ENCODE measurements at regions not wholly inside any gene's neighbourhood (a gene's known extent, or its start where the extent isn't known, plus 50 kb on each side); places are given as distances from the start of the nearest gene placed in this dataset.

GRCh38 chr4:100970414-100970813, 376.9 kb downstream of the PPP3CA start:
- in situ Hi-C loops (cut with MboI; ENCODE audit: low pct_unique_long_range_greater_than_20kb, low sequenced_read_pairs) = no loop called here
- DNase-seq = no peak

- in situ Hi-C loops (cut with MboI; ENCODE audit: low pct_unique_long_range_greater_than_20kb, low sequenced_read_pairs) = no loop called here
- DNase-seq = no peak
Measured at GRCh38 chr4:100969925-100970324, 377.4 kb downstream of the PPP3CA start.

DNA sequence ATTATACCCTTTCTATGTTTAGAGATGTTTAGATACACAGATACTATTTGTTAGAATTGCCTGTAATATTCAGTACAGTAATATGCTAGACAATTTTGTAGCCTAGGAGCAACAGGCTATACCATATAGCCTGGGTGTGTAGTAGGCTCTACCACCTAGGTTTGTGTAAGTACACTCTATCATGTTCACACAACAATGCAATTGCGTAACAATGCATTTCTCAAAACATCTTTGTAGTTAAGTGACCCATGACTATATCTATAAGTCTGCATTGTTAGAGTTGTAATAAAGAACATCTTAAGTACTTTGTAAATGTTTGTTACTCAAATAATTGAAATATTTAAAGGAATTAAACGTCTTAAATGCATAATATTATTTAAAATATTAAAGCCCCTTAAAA, 379.3 kb downstream of the PPP3CA start:
- DNase-seq = no peak
- in situ Hi-C loops (cut with MboI; ENCODE audit: low pct_unique_long_range_greater_than_20kb, low sequenced_read_pairs) = no loop called here

DNA sequence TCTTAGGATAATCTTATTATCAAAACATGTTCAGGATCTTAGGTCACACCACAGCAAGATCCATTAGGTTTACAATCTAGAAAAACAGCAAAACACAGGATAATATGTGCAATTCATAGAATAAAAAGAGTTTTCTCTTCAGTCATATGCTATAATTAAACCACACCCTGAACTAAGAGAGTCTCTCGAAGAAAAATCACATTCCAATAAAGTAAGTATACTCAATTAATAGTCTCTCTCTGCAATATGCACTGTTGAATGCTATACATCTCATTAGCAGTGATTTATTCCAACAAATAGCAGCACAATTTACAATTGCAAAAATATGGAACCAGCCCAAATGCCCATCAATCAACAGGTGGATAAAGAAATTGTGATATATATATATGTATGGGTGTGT, 383.7 kb downstream of the PPP3CA start:
- DNase-seq = no peak
- in situ Hi-C loops (cut with MboI; ENCODE audit: low pct_unique_long_range_greater_than_20kb, low sequenced_read_pairs) = no loop called here

GRCh38 chr4:100962698-100963097, 384.6 kb downstream of the PPP3CA start:
- DNase-seq = no peak
- in situ Hi-C loops (cut with MboI; ENCODE audit: low pct_unique_long_range_greater_than_20kb, low sequenced_read_pairs) = no loop called here

DNA sequence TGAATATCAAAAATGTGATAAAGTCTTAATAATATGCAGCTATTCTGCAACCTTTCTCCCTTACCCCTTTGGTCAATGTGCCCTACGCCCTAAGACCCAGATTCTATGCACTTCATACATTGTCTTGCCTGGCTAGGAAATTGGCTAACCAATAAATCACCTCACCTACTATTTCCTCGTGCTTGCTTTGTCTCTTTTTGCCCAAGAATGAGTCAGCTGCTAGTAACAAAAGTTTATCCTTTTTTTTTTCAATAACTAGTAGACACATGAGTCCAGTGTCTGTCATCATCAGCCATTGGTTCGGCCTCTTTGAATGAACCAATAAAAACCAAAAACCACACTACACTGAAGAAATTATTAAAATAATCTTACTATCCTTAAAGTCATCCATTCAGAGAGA, 387.1 kb downstream of the PPP3CA start:
- DNase-seq = no peak
- in situ Hi-C loops (cut with MboI; ENCODE audit: low pct_unique_long_range_greater_than_20kb, low sequenced_read_pairs) = no loop called here

GRCh38 chr4:100954046-100954445, 393.3 kb downstream of the PPP3CA start:
- in situ Hi-C loops (cut with MboI; ENCODE audit: low pct_unique_long_range_greater_than_20kb, low sequenced_read_pairs) = no loop called here

GRCh38 chr4:100953616-100954015, 393.7 kb downstream of the PPP3CA start:
- in situ Hi-C loops (cut with MboI; ENCODE audit: low pct_unique_long_range_greater_than_20kb, low sequenced_read_pairs) = no loop called here
- no peak for DNase-seq

More at GRCh38 chr4:100954046-100954445, 393.3 kb downstream of the PPP3CA start:
- DNase-seq = no peak

DNA sequence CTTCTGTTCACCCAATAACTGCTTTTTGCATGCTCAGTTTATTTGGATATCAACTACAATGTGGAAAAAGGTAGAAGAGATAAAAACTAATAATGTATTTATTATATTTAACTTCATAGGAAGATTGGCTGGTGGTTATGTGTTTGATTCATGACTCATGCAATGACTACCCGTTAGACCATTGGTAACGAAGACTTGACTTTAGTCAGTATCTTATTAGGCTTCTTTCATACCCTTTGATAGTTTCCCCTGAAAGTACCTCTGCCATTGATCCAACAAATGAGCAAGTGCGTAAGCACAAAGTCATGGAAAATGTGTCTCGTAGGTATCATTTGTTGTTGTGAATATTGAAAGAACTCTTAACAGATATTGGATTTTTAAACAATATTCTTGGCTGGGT, 394.7 kb downstream of the PPP3CA start:
- no peak for DNase-seq
- in situ Hi-C loops (cut with MboI; ENCODE audit: low pct_unique_long_range_greater_than_20kb, low sequenced_read_pairs) = no loop called here

DNA sequence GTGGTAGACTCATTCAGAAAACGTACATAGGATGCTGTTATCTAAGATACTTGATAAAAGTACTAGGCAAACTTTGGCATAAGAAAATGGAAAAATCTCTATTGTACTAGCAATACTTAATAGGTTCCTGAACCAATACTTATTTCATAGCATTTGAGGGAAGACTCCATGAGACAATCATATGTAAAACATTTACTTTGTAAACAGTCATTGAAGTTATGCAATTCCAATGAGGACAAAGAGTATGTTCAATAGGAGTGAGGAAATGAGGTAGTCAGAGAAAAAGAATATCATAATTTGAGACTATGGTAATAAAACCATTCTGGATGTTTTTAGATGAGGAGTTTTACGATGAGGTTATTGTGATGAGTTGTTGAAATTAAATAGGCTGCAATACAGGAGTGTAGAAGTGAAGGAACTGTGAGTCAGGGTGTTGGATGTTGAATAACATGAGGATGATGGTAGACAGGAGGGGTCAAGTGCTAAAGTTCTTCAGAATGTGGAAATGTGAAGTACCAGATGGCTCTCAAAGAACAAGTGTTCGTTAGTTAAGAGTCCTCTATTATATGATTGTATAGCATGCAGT, 397.9 kb downstream of the PPP3CA start:
- in situ Hi-C loops (cut with MboI; ENCODE audit: low pct_unique_long_range_greater_than_20kb, low sequenced_read_pairs) = no loop called here
- DNase-seq = no peak

GRCh38 chr4:100948911-100949310, 398.4 kb downstream of the PPP3CA start:
- DNase-seq = no peak
- in situ Hi-C loops (cut with MboI; ENCODE audit: low pct_unique_long_range_greater_than_20kb, low sequenced_read_pairs) = no loop called here

DNA sequence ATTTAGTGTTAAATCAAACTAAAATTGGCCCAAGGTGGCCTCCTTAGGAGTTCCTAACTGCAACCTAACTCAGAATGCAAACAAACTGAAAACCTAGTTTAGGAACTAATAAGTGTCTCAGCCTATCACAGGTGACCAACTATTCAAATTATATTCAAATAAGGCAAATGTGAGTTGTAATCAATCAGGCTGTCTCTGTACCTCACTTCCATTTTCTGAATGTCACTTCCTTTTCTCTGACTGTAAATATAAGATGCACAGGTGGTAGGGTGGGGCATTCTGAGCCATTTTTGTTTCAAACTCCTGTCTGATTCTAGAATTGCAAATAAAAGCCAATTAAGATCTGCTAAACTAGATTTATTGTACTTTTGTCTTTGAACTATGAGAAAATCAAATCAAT, 401.5 kb downstream of the PPP3CA start:
- in situ Hi-C loops (cut with MboI; ENCODE audit: low pct_unique_long_range_greater_than_20kb, low sequenced_read_pairs) = no loop called here
- no peak for DNase-seq

- in situ Hi-C loops (cut with MboI; ENCODE audit: low pct_unique_long_range_greater_than_20kb, low sequenced_read_pairs) = no loop called here
- DNase-seq = no peak
Measured at GRCh38 chr4:100938698-100939097, 408.6 kb downstream of the PPP3CA start.

DNA sequence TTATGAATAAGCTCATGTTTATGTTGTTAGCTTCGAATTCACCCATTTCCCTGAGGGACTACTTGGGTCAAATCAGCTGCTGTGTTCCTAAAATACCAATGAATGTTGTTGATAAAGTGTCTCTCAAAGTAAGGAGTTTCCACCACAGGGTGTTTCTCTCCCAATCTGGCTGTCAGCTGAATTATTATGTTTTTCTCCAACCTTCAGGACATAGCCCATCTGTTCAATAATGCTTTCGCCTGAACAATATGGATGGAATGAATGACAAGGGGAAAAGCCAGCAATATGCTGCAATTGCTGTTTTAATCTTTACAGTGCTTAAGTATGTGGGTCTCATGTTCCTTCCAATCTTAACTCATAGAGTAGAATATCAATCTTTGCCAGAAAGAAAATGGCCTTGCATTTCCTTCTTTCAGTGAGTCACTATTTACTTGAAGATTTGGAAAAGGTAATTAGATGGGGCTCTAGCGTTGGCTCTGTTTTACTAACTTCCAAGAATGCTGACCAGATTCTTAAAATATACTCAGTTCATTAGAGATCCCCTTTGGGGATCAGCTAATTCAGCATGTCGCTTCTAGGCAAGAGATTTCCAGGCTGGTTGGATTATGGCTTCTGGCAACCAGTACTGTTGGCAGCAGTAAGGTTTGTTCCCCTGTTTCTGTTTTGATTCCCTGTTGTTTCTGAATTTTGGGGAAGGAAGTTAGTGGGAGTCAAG, 410.5 kb downstream of the PPP3CA start:
- in situ Hi-C loops (cut with MboI; ENCODE audit: low pct_unique_long_range_greater_than_20kb, low sequenced_read_pairs) = no loop called here
- DNase-seq = no peak

DNA sequence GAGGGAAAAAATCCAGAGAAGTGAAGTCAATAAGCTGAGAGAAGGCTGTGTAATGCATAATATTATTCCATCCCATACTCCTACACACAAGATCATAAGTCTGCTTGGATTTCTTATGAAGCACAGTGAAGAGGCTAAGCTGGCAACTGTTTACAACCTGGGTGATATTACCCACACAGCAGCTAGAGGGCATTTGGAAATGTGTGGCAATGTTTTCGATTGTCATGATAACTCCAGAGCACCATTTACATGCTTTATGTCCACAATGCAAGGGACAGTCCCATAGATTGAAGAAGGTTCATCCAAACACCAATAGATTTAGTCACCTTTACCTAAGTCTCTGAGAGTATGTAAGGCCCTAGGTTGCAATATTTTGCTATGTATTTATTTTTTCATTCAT, 412.2 kb downstream of the PPP3CA start:
- DNase-seq = peak; percentile 4
- in situ Hi-C loops (cut with MboI; ENCODE audit: low pct_unique_long_range_greater_than_20kb, low sequenced_read_pairs) = no loop called here

DNA sequence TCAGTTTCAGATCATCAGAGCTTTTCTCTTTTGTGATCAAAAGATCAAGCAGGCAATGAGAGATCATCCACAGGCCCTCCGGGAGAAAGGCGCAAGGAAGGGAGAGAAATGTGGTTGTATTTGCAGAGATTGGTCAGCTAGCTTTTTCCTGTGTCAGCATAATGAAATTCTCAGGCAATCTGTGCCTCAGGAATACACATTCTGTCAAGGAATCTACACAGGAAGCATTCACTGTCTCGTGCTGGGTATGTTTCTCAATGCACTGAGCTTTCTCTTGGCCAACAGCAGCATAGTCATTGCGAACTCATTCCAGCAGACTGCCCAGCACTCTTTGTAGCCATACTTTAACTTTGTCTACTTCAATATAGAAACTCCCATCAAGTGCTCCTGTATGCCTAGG, 413.7 kb downstream of the PPP3CA start:
- DNase-seq = no peak
- in situ Hi-C loops (cut with MboI; ENCODE audit: low pct_unique_long_range_greater_than_20kb, low sequenced_read_pairs) = no loop called here

DNA sequence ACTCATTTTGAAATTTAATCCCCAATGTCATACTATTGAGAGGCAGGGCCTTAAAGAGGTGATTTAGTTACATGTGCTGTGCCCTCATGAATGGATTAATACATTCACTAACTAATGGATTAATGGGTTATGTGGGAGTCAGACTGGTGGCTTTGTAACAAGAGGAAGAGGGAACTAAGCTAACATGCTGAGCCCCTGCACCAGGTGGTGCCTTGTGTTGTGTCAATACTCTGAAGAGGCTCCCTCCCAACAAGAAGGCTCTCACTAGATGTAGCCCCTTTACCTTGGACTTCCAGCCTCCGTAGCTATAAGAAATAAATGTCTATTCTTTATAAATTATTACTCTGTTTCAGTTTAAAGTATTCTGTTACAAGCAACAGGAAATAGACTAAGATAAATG, 411.9 kb upstream of the EMCN start:
- no peak for DNase-seq
- in situ Hi-C loops (cut with MboI; ENCODE audit: low pct_unique_long_range_greater_than_20kb, low sequenced_read_pairs) = no loop called here

DNA sequence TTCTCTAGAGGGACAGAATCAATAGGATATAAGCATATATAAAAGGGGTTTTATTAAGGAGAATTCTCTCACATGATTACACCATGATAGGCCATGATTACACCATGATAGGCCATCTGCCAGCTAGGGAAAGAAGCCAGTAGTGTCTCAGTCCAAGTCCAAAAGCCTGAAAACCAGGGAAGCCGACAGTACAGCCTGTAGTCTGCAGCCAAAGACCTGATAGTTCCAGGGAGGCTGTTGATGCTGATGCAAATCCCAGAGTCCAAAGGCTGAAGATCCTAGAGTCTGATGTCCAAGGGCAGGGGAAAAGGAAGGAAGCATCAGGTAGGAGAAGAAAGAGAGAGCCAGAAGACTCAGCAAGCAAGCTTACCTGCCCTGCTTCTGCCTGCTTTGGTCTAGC, 411.3 kb upstream of the EMCN start:
- no peak for DNase-seq
- in situ Hi-C loops (cut with MboI; ENCODE audit: low pct_unique_long_range_greater_than_20kb, low sequenced_read_pairs) = no loop called here

DNA sequence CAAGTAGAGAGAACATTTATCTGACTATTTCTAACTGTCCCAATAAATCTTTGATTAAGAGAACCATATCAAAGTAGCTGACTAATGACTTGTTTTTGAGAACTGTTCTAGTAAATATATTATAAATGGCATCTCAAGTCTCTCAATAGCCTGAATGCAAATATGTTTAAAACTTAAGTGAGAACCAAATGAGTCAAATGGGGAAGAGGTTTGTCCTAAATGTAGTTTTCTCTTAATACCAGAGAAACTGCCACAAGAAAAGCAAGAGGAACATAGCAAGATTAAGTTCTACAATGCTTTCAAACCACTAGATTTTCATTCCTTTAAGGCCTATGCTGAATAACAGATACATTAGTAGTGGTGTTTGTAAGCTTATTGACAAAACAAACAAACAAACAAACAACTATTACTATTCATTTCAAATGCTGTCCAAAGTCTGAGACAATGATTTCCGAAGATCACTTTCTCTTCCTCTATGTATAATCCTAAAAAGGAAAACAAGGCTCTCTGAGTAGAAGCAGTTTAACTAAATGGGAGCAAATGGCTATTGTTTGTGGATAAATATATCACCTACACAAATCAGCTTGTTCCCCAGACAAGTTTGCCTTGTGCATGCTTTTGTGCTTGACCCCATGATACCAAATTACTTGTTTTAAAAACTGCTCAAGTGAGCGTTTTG, 408.4 kb upstream of the EMCN start:
- in situ Hi-C loops (cut with MboI; ENCODE audit: low pct_unique_long_range_greater_than_20kb, low sequenced_read_pairs) = no loop called here
- no peak for DNase-seq

- in situ Hi-C loops (cut with MboI; ENCODE audit: low pct_unique_long_range_greater_than_20kb, low sequenced_read_pairs) = no loop called here
- DNase-seq = no peak
Measured at GRCh38 chr4:100913685-100914084, 395.9 kb upstream of the EMCN start.

GRCh38 chr4:100908540-100908939, 390.7 kb upstream of the EMCN start:
- no peak for DNase-seq
- in situ Hi-C loops (cut with MboI; ENCODE audit: low pct_unique_long_range_greater_than_20kb, low sequenced_read_pairs) = no loop called here
